Hematopoietic multipotent progenitor cell treated with erythropoietin and hydrocortisone succinate and interleukin-3 and kit ligand, for 4 days (in vitro differentiated cells): ENCODE measurements at regions not wholly inside any gene's neighbourhood (a gene's known extent, or its start where the extent isn't known, plus 50 kb on each side); places are given as distances from the start of the nearest gene placed in this dataset.
"Not testable (repeated sequence)": the region's sequence is repeated elsewhere in the genome, so short reads cannot be mapped to it uniquely, and the experiment has no call there.

Experiments used
- DNase-seq: peaks from one replicate; pipeline ENCODE4 v3.0.0-alpha.2; 2015

- DNase-seq: no peak
Observed at GRCh38 chr6:140032189-140032588, 657.7 kb upstream of the CITED2 start.

- DNase-seq: no peak
Observed at GRCh38 chr6:140029551-140029950, 655.1 kb upstream of the CITED2 start.

- DNase-seq: peak; percentile 57
Observed at GRCh38 chr6:140027219-140027618, 652.8 kb upstream of the CITED2 start.

GRCh38 chr6:140026546-140026945, 652.1 kb upstream of the CITED2 start:
- no peak for DNase-seq

GRCh38 chr6:140025171-140025570, 650.7 kb upstream of the CITED2 start:
- DNase-seq: no peak

- peak; percentile 14 for DNase-seq
Observed at GRCh38 chr6:140020207-140020791, 645.9 kb upstream of the CITED2 start.

- DNase-seq: peak; percentile 87
Observed at GRCh38 chr6:140018588-140018987, 644.1 kb upstream of the CITED2 start.

- DNase-seq: no peak
Observed at GRCh38 chr6:140017470-140017869, 643.0 kb upstream of the CITED2 start.

- peak; percentile 27 for DNase-seq
Observed at GRCh38 chr6:140012150-140012549, 637.7 kb upstream of the CITED2 start.

GRCh38 chr6:140011537-140011936, 637.1 kb upstream of the CITED2 start:
- no peak for DNase-seq

- no peak for DNase-seq
Observed at GRCh38 chr6:140009286-140009685, 634.8 kb upstream of the CITED2 start.

GRCh38 chr6:140007525-140007924, 633.1 kb upstream of the CITED2 start:
- no peak for DNase-seq

- DNase-seq: no peak
Observed at GRCh38 chr6:140003217-140003616, 628.8 kb upstream of the CITED2 start.

- DNase-seq: no peak
Observed at GRCh38 chr6:140002396-140003022, 628.1 kb upstream of the CITED2 start.

- DNase-seq: no peak
Observed at GRCh38 chr6:140001821-140002341, 627.4 kb upstream of the CITED2 start.

GRCh38 chr6:140001005-140001404, 626.6 kb upstream of the CITED2 start:
- peak; percentile 7 for DNase-seq

GRCh38 chr6:139999661-140000060, 625.2 kb upstream of the CITED2 start:
- DNase-seq: not testable (repeated sequence)

- DNase-seq: not testable (repeated sequence)
Observed at GRCh38 chr6:139998478-139998877, 624.0 kb upstream of the CITED2 start.

- peak; percentile 56 for DNase-seq
Observed at GRCh38 chr6:139996253-139996834, 621.9 kb upstream of the CITED2 start.

GRCh38 chr6:139994998-139995397, 620.5 kb upstream of the CITED2 start:
- no peak for DNase-seq

GRCh38 chr6:139990856-139991465, 616.5 kb upstream of the CITED2 start:
- no peak for DNase-seq

- DNase-seq: no peak
Observed at GRCh38 chr6:139990026-139990686, 615.7 kb upstream of the CITED2 start.

GRCh38 chr6:139988685-139989084, 614.2 kb upstream of the CITED2 start:
- no peak for DNase-seq
